Brain microvascular endothelial cell (primary cell): ENCODE measurements at regions not wholly inside any gene's neighbourhood (a gene's known extent, or its start where the extent isn't known, plus 50 kb on each side); places are given as distances from the start of the nearest gene placed in this dataset.

Experiments
- DNase-seq: peaks from one replicate; pipeline ENCODE4 v3.0.0-alpha.2; 2020
- H3K27ac ChIP-seq: fragments of 250-450 bp; sonication (Bioruptor Pico); 2 replicates; pipeline ENCODE4 v1.5.1; 2020; ENCODE audit warnings: mild to moderate bottlenecking, moderate library complexity
- H3K27me3 ChIP-seq: fragments of 250-450 bp; sonication (Bioruptor Pico); replicated peaks from 2 replicates; pipeline ENCODE4 v1.5.1; 2020; ENCODE audit warnings: mild to moderate bottlenecking
- H3K36me3 ChIP-seq: fragments of 250-450 bp; sonication (Bioruptor Pico); replicated peaks from 2 replicates; pipeline ENCODE4 v1.5.1; 2020; ENCODE audit warnings: mild to moderate bottlenecking
- H3K4me3 ChIP-seq: 2 replicates; pipeline ENCODE4 v1.5.1; 2011; ENCODE audit warnings: low read depth, mild to moderate bottlenecking, control low read depth, low read length, moderate library complexity
- CTCF ChIP-seq: IDR thresholded peaks from 2 replicates; pipeline ENCODE4 v1.5.1; 2011; ENCODE audit warnings: low read depth, mild to moderate bottlenecking, moderate library complexity, low read length, control low read depth, inconsistent platforms; ENCODE audit errors: missing control alignments
- in situ Hi-C: cut with HindIII; loops from 2 replicates; pipeline ENCODE4 v1.10.0; 2017; ENCODE audit warnings: low sequenced_read_pairs, low pct_ligation_motif_present

GRCh38 chr11:129319751-129320150 lies 55.9 kb upstream of the BARX2 start:
- Histone ChIP-seq H3K4me3 (no peak overlapping the region), H3K27me3 (no peaks in the 10 kb centered on the region), H3K36me3 (no peaks in the 10 kb centered on the region), H3K27ac (no peak overlapping the region)
- no peak for TF ChIP-seq CTCF
- DNase-seq, result no peak
- in situ Hi-C loops, result no loop called here

GRCh38 chr11:129319201-129319600 lies 56.4 kb upstream of the BARX2 start:
- H3K36me3 ChIP-seq, result no peaks in the 10 kb centered on the region
- H3K27me3 ChIP-seq, result no peaks in the 10 kb centered on the region
- H3K27ac ChIP-seq, result no peak overlapping the region
- H3K4me3 ChIP-seq, result no peak overlapping the region
- DNase-seq, result no peak
- TF ChIP-seq CTCF, result no peak
- in situ Hi-C loops, result no loop called here

GRCh38 chr11:129317571-129317970 lies 58.1 kb upstream of the BARX2 start:
- Histone ChIP-seq H3K36me3 (no peaks in the 10 kb centered on the region), H3K27ac (no peak overlapping the region), H3K27me3 (no peaks in the 10 kb centered on the region), H3K4me3 (no peak overlapping the region)
- no peak for DNase-seq
- no peak for TF ChIP-seq CTCF
- in situ Hi-C loops, result no loop called here

GRCh38 chr11:129316781-129317180 lies 58.9 kb upstream of the BARX2 start:
- in situ Hi-C loops, result no loop called here
- no peak for DNase-seq
- Histone ChIP-seq H3K4me3 (no peak overlapping the region), H3K36me3 (no peaks in the 10 kb centered on the region), H3K27me3 (no peaks in the 10 kb centered on the region), H3K27ac (no peak overlapping the region)
- TF ChIP-seq CTCF, result no peak

GRCh38 chr11:129315781-129316579 lies 59.7 kb upstream of the BARX2 start:
- Histone ChIP-seq H3K36me3 (no peaks in the 10 kb centered on the region), H3K27ac (no peak overlapping the region), H3K27me3 (no peaks in the 10 kb centered on the region), H3K4me3 (no peak overlapping the region)
- no peak for DNase-seq
- no peak for TF ChIP-seq CTCF
- in situ Hi-C loops, result no loop called here

GRCh38 chr11:129314371-129314770 lies 61.3 kb upstream of the BARX2 start:
- in situ Hi-C loops, result no loop called here
- Histone ChIP-seq H3K27me3 (no peaks in the 10 kb centered on the region), H3K27ac (no peak overlapping the region), H3K36me3 (no peaks in the 10 kb centered on the region), H3K4me3 (no peak overlapping the region)
- no peak for DNase-seq
- no peak for TF ChIP-seq CTCF
